T-cell (primary cell): ENCODE measurements at regions not wholly inside any gene's neighbourhood (a gene's known extent, or its start where the extent isn't known, plus 50 kb on each side); places are given as distances from the start of the nearest gene placed in this dataset.

ENCODE experiments used
- ATAC-seq, 4 experiments: fragments of 200-7000 bp in 3 of 4; fragments of 150-1000 bp in 1 of 4; cut with Tn5 transposase; replicated peaks in 1 of 4; 1 replicate in 3 of 4; 2 replicates in 1 of 4; pipeline ENCODE4 v1.10.0; 2021; ENCODE audit warnings: moderate library complexity in 3 of 4, mild to moderate bottlenecking in 2 of 4, moderate number of reproducible peaks in 1 of 4
- CTCF ChIA-PET, 2 donors: fragments of 300-600 bp; sonication (Branson Sonifier 250); formaldehyde crosslinking; loops; one replicate each; lab custom pipeline; 2022; ENCODE audit warnings: antibody characterized with exemption in 2 of 2; lab: Charles Lee
- POLR2A ChIA-PET, 2 donors: fragments of 300-600 bp; sonication (Branson Sonifier 250); formaldehyde crosslinking; loops; one replicate each; lab custom pipeline; 2022; ENCODE audit warnings: antibody characterized with exemption in 2 of 2; lab: Charles Lee
- DNase-seq, 35 experiments: peaks; one replicate each; pipeline versions ENCODE4 v3.0.0 to v3.0.0-alpha.2; 2013 to 2023
- H3K27ac ChIP-seq: one replicate; pipeline ENCODE4 v1.5.1; 2013; ENCODE audit warnings: low read length
- H3K27me3 ChIP-seq, 2 experiments: replicated peaks in 1 of 2; 1 replicate in 1 of 2; 2 replicates in 1 of 2; pipeline versions ENCODE4 v1.6.1 to v1.7.0; 2013; ENCODE audit warnings: low read length in 1 of 2, mixed read lengths in 1 of 2; ENCODE audit not compliant: control insufficient read depth in 2 of 2, insufficient read depth in 2 of 2; ENCODE audit errors: extremely low read depth in 1 of 2
- H3K36me3 ChIP-seq, 2 donors: 1 replicate in 1 of 2; 2 replicates in 1 of 2; pipeline versions ENCODE4 v1.6.1 to v1.7.0; 2013; ENCODE audit warnings: low read length in 1 of 2; ENCODE audit not compliant: control insufficient read depth in 2 of 2, insufficient read depth in 1 of 2; ENCODE audit errors: extremely low read depth in 1 of 2
- H3K4me1 ChIP-seq, 2 experiments: 1 replicate in 1 of 2; 2 replicates in 1 of 2; pipeline versions ENCODE4 v1.6.1 to v1.7.0; 2013; ENCODE audit warnings: low read length in 2 of 2, mixed read lengths in 1 of 2; ENCODE audit not compliant: insufficient read depth in 2 of 2, control insufficient read depth in 1 of 2; ENCODE audit errors: extremely low read depth in 1 of 2
- H3K4me3 ChIP-seq, 2 donors: 1 replicate in 1 of 2; 2 replicates in 1 of 2; pipeline versions ENCODE4 v1.5.1 to v1.7.0; 2013; ENCODE audit warnings: mild to moderate bottlenecking in 2 of 2, low read length in 1 of 2, moderate library complexity in 1 of 2; ENCODE audit not compliant: control insufficient read depth in 1 of 2; ENCODE audit errors: extremely low read depth in 1 of 2
- H3K9me3 ChIP-seq: 2 replicates; pipeline ENCODE4 v1.7.0; 2013
- H3K27ac Mint-ChIP-seq, 2 donors: one replicate each; pipeline ENCODE4 v1.8.0; 2020 to 2021; ENCODE audit warnings: mild to moderate bottlenecking in 2 of 2, mixed read lengths in 2 of 2
- H3K27me3 Mint-ChIP-seq, 2 donors: one replicate each; pipeline ENCODE4 v1.8.0; 2021 to 2022; ENCODE audit warnings: mixed read lengths in 2 of 2
- H3K36me3 Mint-ChIP-seq: one replicate; pipeline ENCODE4 v1.8.0; 2021; ENCODE audit warnings: mixed read lengths
- H3K4me1 Mint-ChIP-seq, 3 donors: one replicate each; pipeline ENCODE4 v1.8.0; 2020 to 2022; ENCODE audit warnings: mixed read lengths in 3 of 3, mild to moderate bottlenecking in 1 of 3
- H3K4me3 Mint-ChIP-seq, 3 donors: one replicate each; pipeline ENCODE4 v1.8.0; 2020 to 2022; ENCODE audit warnings: mild to moderate bottlenecking in 3 of 3, mixed read lengths in 3 of 3, moderate library complexity in 3 of 3
- H3K9me3 Mint-ChIP-seq, 3 donors: one replicate each; pipeline ENCODE4 v1.8.0; 2020 to 2022; ENCODE audit warnings: mixed read lengths in 3 of 3
- WGBS: methylation state at CpG from one replicate; pipeline ENCODE4 v1.1.5; 2013; ENCODE audit warnings: missing lambda C conversion rate; ENCODE audit not compliant: insufficient coverage; 5-methylcytosine and 5-hydroxymethylcytosine counted together

GRCh38 chr11:59302991-59303390 is 55.7 kb upstream of the OR5AN1 start:
- POLR2A ChIA-PET: interaction anchor here in 1 of 2 donors (0.6 kb wide), 1 partner anchor 28 kb away, joined by 4 read pairs; no protein-coding TSS in a partner anchor
- Histone ChIP-seq H3K36me3 (no peaks in the 10 kb centered on the region), H3K4me1 (no peaks in the 10 kb centered on the region), H3K9me3 (no peaks in the 10 kb centered on the region), H3K27me3 (no peaks in the 10 kb centered on the region), H3K4me3 (no peak overlapping the region), H3K27ac (no peak overlapping the region)
- DNase-seq: no peak
- Mint-ChIP-seq H3K9me3 (peaks cover 0 to 6% (median 0%) of the 10 kb centered on the region in 3 donors), H3K27me3 (peaks cover 26 to 30% of the 10 kb centered on the region in 2 donors), H3K4me1 (no peaks in the 10 kb centered on the region), H3K27ac (no peak overlapping the region), H3K36me3 (no peaks in the 10 kb centered on the region), H3K4me3 (no peak overlapping the region)
- no peak for ATAC-seq
- WGBS: no CpG with 5 or more reads among the region's 1 CpG
- CTCF ChIA-PET: no interaction called here

- Mint-ChIP-seq H3K27me3 (peaks cover 27 to 36% of the 10 kb centered on the region in 2 donors), H3K9me3 (no peaks in the 10 kb centered on the region), H3K4me1 (no peaks in the 10 kb centered on the region), H3K36me3 (no peaks in the 10 kb centered on the region), H3K27ac (no peak overlapping the region), H3K4me3 (no peak overlapping the region)
- ATAC-seq (no peak), DNase-seq (no peak)
- Histone ChIP-seq H3K27ac (no peak overlapping the region), H3K4me3 (no peak overlapping the region), H3K27me3 (peaks cover 0 to 9% of the 10 kb centered on the region in 2 experiments), H3K36me3 (no peaks in the 10 kb centered on the region), H3K9me3 (no peaks in the 10 kb centered on the region), H3K4me1 (no peaks in the 10 kb centered on the region)
- ChIA-PET CTCF (no interaction called here), POLR2A (no interaction called here)
These were observed 63.3 kb upstream of the OR5AN1 start for GRCh38 chr11:59295435-59295834.

- Mint-ChIP-seq H3K36me3 (no peaks in the 10 kb centered on the region), H3K9me3 (no peaks in the 10 kb centered on the region), H3K27ac (no peak overlapping the region), H3K27me3 (peaks cover 17 to 24% of the 10 kb centered on the region in 2 donors), H3K4me1 (no peaks in the 10 kb centered on the region), H3K4me3 (no peak overlapping the region)
- Histone ChIP-seq H3K36me3 (no peaks in the 10 kb centered on the region), H3K4me3 (no peak overlapping the region), H3K9me3 (no peaks in the 10 kb centered on the region), H3K27ac (no peak overlapping the region), H3K27me3 (peaks cover 0 to 11% of the 10 kb centered on the region in 2 experiments), H3K4me1 (no peaks in the 10 kb centered on the region)
- CTCF ChIA-PET: interaction anchor here in 1 of 2 donors (1.5 kb wide), 1 partner anchor 106 kb away, joined by 5 read pairs; no protein-coding TSS in a partner anchor
- POLR2A ChIA-PET: no interaction called here
- ATAC-seq: no peak
- DNase-seq: no peak
- no CpG with 5 or more reads among the region's 3 CpGs for WGBS
These were observed 66.1 kb upstream of the OR5AN1 start for GRCh38 chr11:59292611-59293010.

DNA sequence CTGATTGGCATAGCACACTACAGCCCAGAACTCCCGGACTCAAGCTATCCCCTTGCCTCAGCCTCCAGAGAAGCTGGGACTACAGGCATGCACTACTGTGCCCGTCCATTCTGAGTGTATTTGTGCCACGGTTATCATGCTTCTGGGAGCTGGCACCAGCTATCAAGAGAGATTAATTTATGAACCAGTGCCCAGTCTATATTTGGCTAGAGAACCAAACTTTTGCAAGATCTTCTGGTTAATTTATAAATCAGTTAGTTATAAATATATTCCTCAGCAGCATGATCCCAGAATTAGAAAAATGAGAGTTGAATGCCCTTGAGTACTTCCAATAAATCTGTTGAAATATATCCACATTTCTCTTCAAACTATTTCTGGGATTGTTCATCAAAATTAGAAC is 67.5 kb upstream of the OR5AN1 start:
- Histone ChIP-seq H3K4me1 (no peaks in the 10 kb centered on the region), H3K36me3 (no peaks in the 10 kb centered on the region), H3K27ac (no peak overlapping the region), H3K27me3 (peaks cover 0 to 11% of the 10 kb centered on the region in 2 experiments), H3K4me3 (no peak overlapping the region), H3K9me3 (no peaks in the 10 kb centered on the region)
- CTCF ChIA-PET: no interaction called here
- no peak overlapping the region for H3K27ac Mint-ChIP-seq
- H3K4me3 Mint-ChIP-seq: no peak overlapping the region
- no peaks in the 10 kb centered on the region for H3K4me1 Mint-ChIP-seq
- peaks cover 12 to 13% of the 10 kb centered on the region in 2 donors for H3K27me3 Mint-ChIP-seq
- no peak for ATAC-seq
- 74% methylated on average over 3 of the region's 3 CpGs for WGBS
- DNase-seq: no peak
- no peaks in the 10 kb centered on the region for H3K36me3 Mint-ChIP-seq
- POLR2A ChIA-PET: no interaction called here
- no peaks in the 10 kb centered on the region for H3K9me3 Mint-ChIP-seq

- POLR2A ChIA-PET: no interaction called here
- Mint-ChIP-seq H3K9me3 (no peaks in the 10 kb centered on the region), H3K36me3 (no peaks in the 10 kb centered on the region), H3K27ac (no peak overlapping the region), H3K4me1 (peaks cover 2 to 4% (median 4%) of the 10 kb centered on the region in 3 donors), H3K27me3 (peaks cover 8 to 10% of the 10 kb centered on the region in 2 donors), H3K4me3 (no peak overlapping the region)
- DNase-seq (no peak), ATAC-seq (no peak)
- H3K27ac ChIP-seq: no peak overlapping the region
- CTCF ChIA-PET: no interaction called here
- H3K27me3 ChIP-seq: peaks cover 0 to 9% of the 10 kb centered on the region in 2 experiments
- H3K4me1 ChIP-seq: peaks cover 2 to 3% of the 10 kb centered on the region in 2 experiments
- H3K36me3 ChIP-seq: no peaks in the 10 kb centered on the region
- no peaks in the 10 kb centered on the region for H3K9me3 ChIP-seq
- no peak overlapping the region for H3K4me3 ChIP-seq
- 86% methylated on average over 2 of the region's 4 CpGs for WGBS
These were observed 69.1 kb upstream of the OR5AN1 start for GRCh38 chr11:59289356-59290181.

GRCh38 chr11:59285716-59286260 is 72.9 kb upstream of the OR5AN1 start:
- Histone ChIP-seq H3K4me3 (no peak overlapping the region), H3K27me3 (peaks cover 0 to 7% of the 10 kb centered on the region in 2 experiments), H3K9me3 (no peaks in the 10 kb centered on the region), H3K27ac (no peak overlapping the region), H3K4me1 (peaks cover 15 to 16% of the 10 kb centered on the region in 2 experiments), H3K36me3 (no peaks in the 10 kb centered on the region)
- Mint-ChIP-seq H3K4me1 (peaks cover 17% of the 10 kb centered on the region in 3 donors), H3K9me3 (no peaks in the 10 kb centered on the region), H3K36me3 (no peaks in the 10 kb centered on the region), H3K4me3 (no peak overlapping the region), H3K27ac (no peak overlapping the region), H3K27me3 (peaks cover 5 to 9% of the 10 kb centered on the region in 2 donors)
- DNase-seq (no peak), ATAC-seq (no peak)
- ChIA-PET CTCF (no interaction called here), POLR2A (interaction anchor here in 1 of 2 donors (0.6 kb wide), 1 partner anchor 1820 kb away, joined by 3 read pairs; no protein-coding TSS in a partner anchor)
- WGBS: no CpG with 5 or more reads among the region's 2 CpGs
